CD4-positive, alpha-beta T cell (primary cell): ENCODE measurements at regions not wholly inside any gene's neighbourhood (a gene's known extent, or its start where the extent isn't known, plus 50 kb on each side); places are given as distances from the start of the nearest gene placed in this dataset.

Experiments
- ATAC-seq: fragments of 200-7000 bp; cut with Tn5 transposase; one replicate; pipeline ENCODE4 v1.10.0; 2022; ENCODE audit warnings: mild to moderate bottlenecking; ENCODE audit not compliant: poor library complexity
- CTCF ChIA-PET: fragments of 350-600 bp; sonication (Branson Sonifier 250); formaldehyde crosslinking; loops from one replicate; lab custom pipeline; 2021; ENCODE audit warnings: antibody characterized with exemption, inconsistent platforms; lab: Charles Lee
- POLR2A ChIA-PET: fragments of 350-600 bp; sonication (Branson Sonifier 250); formaldehyde crosslinking; loops from one replicate; lab custom pipeline; 2021; ENCODE audit warnings: antibody characterized with exemption, inconsistent platforms; lab: Charles Lee
- DNase-seq, 14 experiments: peaks; one replicate each; pipeline ENCODE4 v3.0.0-alpha.2; 2013 to 2020; ENCODE audit warnings: mixed read lengths in 2 of 14
- H3K27ac ChIP-seq, 2 donors: one replicate each; pipeline versions ENCODE4 v1.5.1 to v1.7.0; 2013; ENCODE audit warnings: low read length in 2 of 2, low read depth in 1 of 2, mild to moderate bottlenecking in 1 of 2
- H3K27me3 ChIP-seq, 2 experiments: 1 replicate in 1 of 2; 2 replicates in 1 of 2; pipeline versions ENCODE4 v1.6.1 to v1.7.0; 2013; ENCODE audit warnings: low read length in 2 of 2, control low read depth in 1 of 2, mild to moderate bottlenecking in 1 of 2, moderate library complexity in 1 of 2; ENCODE audit not compliant: insufficient read depth in 2 of 2, control insufficient read depth in 1 of 2
- H3K36me3 ChIP-seq: one replicate; pipeline ENCODE4 v1.6.1; 2013; ENCODE audit warnings: low read length, control low read depth; ENCODE audit not compliant: insufficient read depth
- H3K4me1 ChIP-seq: one replicate; pipeline ENCODE4 v1.6.1; 2013; ENCODE audit warnings: low read length, control low read depth; ENCODE audit not compliant: insufficient read depth
- H3K4me3 ChIP-seq: one replicate; pipeline ENCODE4 v1.5.1; 2013; ENCODE audit warnings: mild to moderate bottlenecking, low read length, moderate library complexity
- H3K9me3 ChIP-seq, 2 experiments: 1 replicate in 1 of 2; 2 replicates in 1 of 2; pipeline versions ENCODE4 v1.6.1 to v1.7.0; 2013; ENCODE audit warnings: low read length in 2 of 2, mild to moderate bottlenecking in 2 of 2, control low read depth in 1 of 2, moderate library complexity in 1 of 2; ENCODE audit not compliant: control insufficient read depth in 1 of 2, insufficient read depth in 1 of 2
- H3K27ac Mint-ChIP-seq: one replicate; pipeline ENCODE4 v1.8.0; 2020; ENCODE audit warnings: mixed read lengths
- H3K27me3 Mint-ChIP-seq: one replicate; pipeline ENCODE4 v1.8.0; 2021; ENCODE audit warnings: mixed read lengths
- H3K36me3 Mint-ChIP-seq: one replicate; pipeline ENCODE4 v1.8.0; 2021; ENCODE audit warnings: low read depth, mixed read lengths
- H3K4me1 Mint-ChIP-seq: one replicate; pipeline ENCODE4 v1.8.0; 2021; ENCODE audit warnings: low read depth, mixed read lengths
- H3K4me3 Mint-ChIP-seq: one replicate; pipeline ENCODE4 v1.8.0; 2020; ENCODE audit warnings: mild to moderate bottlenecking, mixed read lengths
- H3K9me3 Mint-ChIP-seq: one replicate; pipeline ENCODE4 v1.8.0; 2020; ENCODE audit warnings: mixed read lengths
- CTCF ChIP-seq: fragments of 200-600 bp; IDR thresholded peaks from one replicate; pipeline ENCODE4 v1.8.0; 2022; ENCODE audit warnings: antibody characterized with exemption, mild to moderate bottlenecking
- intact Hi-C, 2 experiments: fragments of 100-400 bp; cut with DNase I in 1 of 2; cut with micrococcal nuclease in 1 of 2; formaldehyde crosslinking; loops; one replicate each; pipeline versions ENCODE4 v1.15.1 to v1.9.0; 2023 to 2025; cut with DNase I, micrococcal nuclease

GRCh38 chr10:28796606-28797512, 119.5 kb downstream of the BAMBI start:
- peaks cover 0 to 4% of the 10 kb centered on the region in 2 experiments for H3K9me3 ChIP-seq
- POLR2A ChIA-PET: no interaction called here
- Mint-ChIP-seq H3K27me3 (peaks cover 5% of the 10 kb centered on the region), H3K4me1 (no peaks in the 10 kb centered on the region), H3K4me3 (no peak overlapping the region), H3K9me3 (no peaks in the 10 kb centered on the region), H3K27ac (no peak overlapping the region), H3K36me3 (no peaks in the 10 kb centered on the region)
- no peak overlapping the region for H3K27ac ChIP-seq
- TF ChIP-seq CTCF: no peak
- H3K4me1 ChIP-seq: no peaks in the 10 kb centered on the region
- intact Hi-C loops: no loop called here
- CTCF ChIA-PET: no interaction called here
- no peaks in the 10 kb centered on the region for H3K36me3 ChIP-seq
- DNase-seq: no peak
- ATAC-seq: no peak
- H3K4me3 ChIP-seq: no peak overlapping the region
- no peaks in the 10 kb centered on the region for H3K27me3 ChIP-seq

DNA sequence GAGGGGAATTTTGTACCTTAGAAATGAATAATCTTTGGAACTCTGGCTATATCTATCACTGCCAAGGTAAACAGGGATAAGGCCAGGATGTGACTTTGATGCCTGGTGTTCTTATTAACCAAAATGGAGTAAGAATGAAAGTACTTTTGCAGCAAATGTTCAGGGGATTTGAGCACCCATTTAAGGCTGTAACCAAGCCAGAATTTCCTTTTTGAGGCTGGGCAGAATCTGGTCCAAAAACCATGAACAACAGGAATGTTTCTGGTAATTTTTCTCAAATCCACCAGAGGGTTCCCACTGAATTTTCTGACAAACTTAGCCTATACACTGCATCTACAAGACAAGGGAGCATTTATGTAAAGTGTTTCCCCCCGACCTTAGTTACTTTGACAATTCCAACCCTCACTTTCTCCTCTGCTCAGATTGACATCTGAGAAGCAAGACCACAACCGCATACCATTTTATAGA, 120.6 kb downstream of the BAMBI start:
- no peaks in the 10 kb centered on the region for H3K36me3 ChIP-seq
- Mint-ChIP-seq H3K27ac (no peak overlapping the region), H3K4me1 (no peaks in the 10 kb centered on the region), H3K4me3 (no peak overlapping the region), H3K27me3 (peaks cover 9% of the 10 kb centered on the region), H3K9me3 (no peaks in the 10 kb centered on the region), H3K36me3 (no peaks in the 10 kb centered on the region)
- intact Hi-C loops: no loop called here
- no peak overlapping the region for H3K4me3 ChIP-seq
- no peaks in the 10 kb centered on the region for H3K27me3 ChIP-seq
- ChIA-PET CTCF (no interaction called here), POLR2A (no interaction called here)
- ATAC-seq (no peak), DNase-seq (no peak)
- H3K4me1 ChIP-seq: no peaks in the 10 kb centered on the region
- H3K27ac ChIP-seq: no peak overlapping the region
- no peak for TF ChIP-seq CTCF
- peaks cover 0 to 4% of the 10 kb centered on the region in 2 experiments for H3K9me3 ChIP-seq

DNA sequence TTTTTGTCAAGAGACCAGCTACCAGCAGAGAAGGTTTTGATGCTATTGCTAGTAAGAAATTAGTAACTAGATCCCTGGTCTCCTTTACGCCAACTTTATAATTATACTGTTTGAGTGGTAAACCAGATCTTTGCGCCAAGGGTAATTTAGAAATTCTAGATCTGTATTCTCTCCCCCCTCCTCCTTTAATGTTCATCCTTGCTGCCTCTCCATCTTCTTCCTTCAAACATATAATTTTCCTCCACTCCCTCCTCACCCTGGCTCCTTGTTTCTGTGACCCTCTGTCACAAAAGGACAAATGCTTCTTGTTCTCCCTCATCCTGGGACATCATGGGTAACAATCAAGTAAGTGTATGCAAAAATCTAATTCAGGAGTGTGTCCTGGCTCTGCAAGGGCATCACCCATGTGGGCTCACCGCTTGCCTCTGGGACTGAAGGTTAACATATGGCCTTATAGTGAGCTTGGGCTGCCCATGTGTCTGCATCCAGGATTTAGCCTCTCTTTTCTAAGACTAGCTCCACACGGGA, 121.2 kb downstream of the BAMBI start:
- Mint-ChIP-seq H3K27me3 (peaks cover 9% of the 10 kb centered on the region), H3K4me1 (no peaks in the 10 kb centered on the region), H3K9me3 (no peaks in the 10 kb centered on the region), H3K36me3 (no peaks in the 10 kb centered on the region), H3K4me3 (no peak overlapping the region), H3K27ac (no peak overlapping the region)
- intact Hi-C loops: no loop called here
- no peak for DNase-seq
- peaks cover 0 to 4% of the 10 kb centered on the region in 2 experiments for H3K9me3 ChIP-seq
- ATAC-seq: no peak
- no peaks in the 10 kb centered on the region for H3K4me1 ChIP-seq
- no peak overlapping the region for H3K27ac ChIP-seq
- no peaks in the 10 kb centered on the region for H3K36me3 ChIP-seq
- H3K4me3 ChIP-seq: no peak overlapping the region
- ChIA-PET CTCF (no interaction called here), POLR2A (no interaction called here)
- TF ChIP-seq CTCF: no peak
- peaks cover 0 to 3% of the 10 kb centered on the region in 2 experiments for H3K27me3 ChIP-seq
